Activated CD8-positive, alpha-beta T cell treated with anti-CD3 and anti-CD28 coated beads, Interleukin-2, amount 10 ng/mL, durations not matched to agents 7 days and 5 days (primary cell): ENCODE measurements at regions not wholly inside any gene's neighbourhood (a gene's known extent, or its start where the extent isn't known, plus 50 kb on each side); places are given as distances from the start of the nearest gene placed in this dataset.

Experiments
- ATAC-seq: fragments of 150-1000 bp; cut with Tn5 transposase; one replicate; pipeline ENCODE4 v1.10.0; 2021; ENCODE audit warnings: moderate library complexity
- CTCF ChIA-PET: fragments of 350-600 bp; sonication (Branson Sonifier 250); formaldehyde crosslinking; loops from one replicate; lab custom pipeline; 2021; ENCODE audit warnings: antibody characterized with exemption; lab: Charles Lee
- POLR2A ChIA-PET: fragments of 350-600 bp; sonication (Branson Sonifier 250); formaldehyde crosslinking; loops from one replicate; lab custom pipeline; 2021; ENCODE audit warnings: antibody characterized with exemption; lab: Charles Lee
- DNase-seq: peaks from one replicate; pipeline ENCODE4 v3.0.0-alpha.2; 2020
- H3K27ac Mint-ChIP-seq: one replicate; pipeline ENCODE4 v1.8.0; 2021; ENCODE audit warnings: mild to moderate bottlenecking, mixed read lengths
- H3K27me3 Mint-ChIP-seq: one replicate; pipeline ENCODE4 v1.8.0; 2021; ENCODE audit warnings: low read depth, mixed read lengths
- H3K36me3 Mint-ChIP-seq: one replicate; pipeline ENCODE4 v1.8.0; 2021; ENCODE audit warnings: low read depth, mixed read lengths
- H3K4me1 Mint-ChIP-seq: one replicate; pipeline ENCODE4 v1.8.0; 2021; ENCODE audit warnings: low read depth, mixed read lengths
- H3K4me3 Mint-ChIP-seq: one replicate; pipeline ENCODE4 v1.8.0; 2021; ENCODE audit warnings: mild to moderate bottlenecking, mixed read lengths
- H3K9me3 Mint-ChIP-seq: one replicate; pipeline ENCODE4 v1.8.0; 2022; ENCODE audit warnings: mixed read lengths; ENCODE audit not compliant: insufficient read depth

DNA sequence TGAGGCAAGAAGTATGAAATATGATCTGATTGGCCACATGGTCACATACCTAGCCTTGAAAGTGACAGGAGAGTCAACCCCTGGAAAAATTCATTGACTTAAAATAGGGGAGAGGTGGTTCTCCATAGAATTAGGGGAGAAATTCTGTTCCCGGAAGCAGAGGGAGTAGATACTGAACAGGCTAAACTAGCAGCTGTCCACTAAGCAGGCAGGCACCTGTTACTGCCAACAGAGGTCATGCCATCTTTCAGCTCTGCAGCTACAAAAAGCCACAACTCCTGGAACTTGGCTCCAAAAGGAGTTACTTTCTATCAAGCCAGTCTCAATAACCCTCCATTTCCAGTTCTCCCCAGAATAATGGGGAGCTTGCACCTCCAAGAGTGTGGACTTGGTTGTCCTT lies 352.5 kb downstream of the MAFB start:
- DNase-seq: no peak
- ChIA-PET POLR2A (no interaction called here), CTCF (no interaction called here)
- no peaks in the 10 kb centered on the region for H3K36me3 Mint-ChIP-seq
- no peak for ATAC-seq
- H3K27ac Mint-ChIP-seq: no peak overlapping the region
- H3K4me1 Mint-ChIP-seq: no peaks in the 10 kb centered on the region
- no peaks in the 10 kb centered on the region for H3K9me3 Mint-ChIP-seq
- H3K4me3 Mint-ChIP-seq: no peak overlapping the region
- H3K27me3 Mint-ChIP-seq: no peaks in the 10 kb centered on the region

DNA sequence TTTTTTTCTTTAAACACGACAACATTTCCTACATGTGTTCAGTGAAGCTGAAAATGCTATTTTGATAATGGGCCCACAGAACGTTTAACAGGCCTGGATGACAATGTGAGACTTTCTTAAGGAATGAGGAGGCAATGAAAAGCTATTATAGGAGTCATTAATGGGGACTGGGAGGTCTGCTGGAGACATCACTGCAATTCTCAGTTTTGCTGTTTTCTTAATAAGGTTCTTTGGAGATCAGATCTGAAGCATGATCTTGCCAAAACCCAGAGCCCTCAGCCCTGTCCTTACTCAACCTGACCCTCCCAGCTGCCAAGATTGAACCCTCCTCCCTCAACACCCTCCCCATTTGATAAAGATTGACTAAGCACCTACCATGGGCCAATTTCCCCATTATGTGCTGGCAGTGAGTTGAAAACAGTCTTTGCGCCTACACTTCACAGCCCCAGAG lies 353.1 kb downstream of the MAFB start:
- no peaks in the 10 kb centered on the region for H3K4me1 Mint-ChIP-seq
- ATAC-seq (no peak), DNase-seq (no peak)
- POLR2A ChIA-PET: no interaction called here
- H3K4me3 Mint-ChIP-seq: no peak overlapping the region
- H3K9me3 Mint-ChIP-seq: no peaks in the 10 kb centered on the region
- H3K36me3 Mint-ChIP-seq: no peaks in the 10 kb centered on the region
- no peaks in the 10 kb centered on the region for H3K27me3 Mint-ChIP-seq
- no peak overlapping the region for H3K27ac Mint-ChIP-seq
- CTCF ChIA-PET: no interaction called here

DNA sequence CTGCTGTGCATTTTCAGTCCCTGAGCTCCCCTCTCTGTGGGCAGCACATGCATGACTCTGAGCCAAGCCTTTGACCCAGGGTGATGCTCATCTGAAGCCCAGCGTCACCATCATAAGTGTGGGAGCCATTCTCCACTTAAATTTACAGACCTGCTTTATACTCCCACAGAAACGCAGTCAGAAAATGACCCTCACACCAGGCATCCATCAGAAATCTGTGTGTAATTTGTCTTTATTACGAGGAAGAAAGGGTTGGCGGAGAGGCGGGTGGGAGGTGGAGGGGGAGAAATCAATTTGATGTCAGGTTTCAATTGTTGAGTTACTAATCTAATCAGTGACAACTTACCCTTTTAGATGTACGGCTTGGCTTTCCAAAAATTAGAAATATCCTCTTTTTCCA lies 353.6 kb downstream of the MAFB start:
- no peak for ATAC-seq
- Mint-ChIP-seq H3K4me3 (no peak overlapping the region), H3K9me3 (no peaks in the 10 kb centered on the region), H3K27me3 (no peaks in the 10 kb centered on the region), H3K27ac (no peak overlapping the region), H3K4me1 (no peaks in the 10 kb centered on the region), H3K36me3 (no peaks in the 10 kb centered on the region)
- ChIA-PET POLR2A (no interaction called here), CTCF (no interaction called here)
- DNase-seq: no peak

DNA sequence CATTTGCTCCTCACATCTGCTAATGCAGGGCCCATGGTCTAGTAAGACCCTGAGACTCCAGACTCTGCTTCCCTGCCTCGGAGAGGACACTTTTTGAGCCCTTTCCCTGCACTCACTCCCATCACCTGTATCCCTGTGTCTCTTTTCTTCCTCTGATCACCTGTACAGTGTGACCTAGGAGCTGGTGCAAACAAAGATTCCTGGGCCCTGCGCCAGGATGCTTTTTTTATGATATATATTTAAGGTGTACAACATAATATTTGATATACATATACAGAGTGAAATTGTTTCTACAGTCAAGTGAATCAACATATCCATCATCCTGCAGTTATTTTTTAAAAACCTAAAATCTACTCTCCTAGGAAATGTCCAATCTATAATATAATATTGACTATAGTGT lies 355.4 kb downstream of the MAFB start:
- Mint-ChIP-seq H3K27ac (no peak overlapping the region), H3K4me1 (no peaks in the 10 kb centered on the region), H3K27me3 (no peaks in the 10 kb centered on the region), H3K4me3 (no peak overlapping the region), H3K9me3 (no peaks in the 10 kb centered on the region), H3K36me3 (no peaks in the 10 kb centered on the region)
- no peak for ATAC-seq
- POLR2A ChIA-PET: no interaction called here
- CTCF ChIA-PET: no interaction called here
- DNase-seq: no peak

DNA sequence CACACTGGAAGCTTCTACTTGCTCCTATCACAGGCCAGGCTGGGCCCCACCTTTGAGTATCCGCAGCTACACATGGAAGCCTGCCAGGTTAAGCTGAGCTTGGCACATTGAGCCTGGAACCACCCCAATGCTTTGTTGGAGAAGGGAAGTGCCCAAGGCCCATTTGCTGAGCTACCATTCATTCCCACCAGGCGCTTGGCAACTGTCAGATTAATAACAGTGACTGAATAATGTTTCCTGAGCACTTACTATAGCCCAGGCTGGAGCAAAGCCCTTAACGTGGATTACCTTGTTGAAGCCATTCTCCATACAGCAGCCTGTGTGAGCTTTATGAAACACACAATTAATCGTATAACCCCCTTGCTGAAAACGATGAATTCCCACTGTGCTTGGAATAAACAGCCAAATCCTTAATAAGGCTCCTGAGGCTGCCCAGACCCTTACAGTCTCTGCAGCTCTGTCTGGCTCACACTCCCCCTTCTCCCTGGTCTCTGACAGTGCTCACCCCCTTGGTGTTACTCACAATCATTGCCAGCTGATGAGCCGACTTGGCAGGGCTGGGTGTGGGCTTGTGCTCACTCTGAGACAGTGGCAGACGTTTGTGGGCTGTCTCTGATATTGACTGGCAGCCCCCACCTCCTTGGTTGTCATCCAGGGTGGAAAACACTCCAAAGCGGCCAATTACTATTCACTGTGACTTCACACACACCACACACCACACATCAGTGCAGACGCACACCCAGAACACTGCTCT lies 357.1 kb downstream of the MAFB start:
- CTCF ChIA-PET: no interaction called here
- Mint-ChIP-seq H3K4me1 (no peaks in the 10 kb centered on the region), H3K36me3 (no peaks in the 10 kb centered on the region), H3K4me3 (no peak overlapping the region), H3K9me3 (no peaks in the 10 kb centered on the region), H3K27me3 (no peaks in the 10 kb centered on the region), H3K27ac (no peak overlapping the region)
- no peak for DNase-seq
- no peak for ATAC-seq
- POLR2A ChIA-PET: no interaction called here

DNA sequence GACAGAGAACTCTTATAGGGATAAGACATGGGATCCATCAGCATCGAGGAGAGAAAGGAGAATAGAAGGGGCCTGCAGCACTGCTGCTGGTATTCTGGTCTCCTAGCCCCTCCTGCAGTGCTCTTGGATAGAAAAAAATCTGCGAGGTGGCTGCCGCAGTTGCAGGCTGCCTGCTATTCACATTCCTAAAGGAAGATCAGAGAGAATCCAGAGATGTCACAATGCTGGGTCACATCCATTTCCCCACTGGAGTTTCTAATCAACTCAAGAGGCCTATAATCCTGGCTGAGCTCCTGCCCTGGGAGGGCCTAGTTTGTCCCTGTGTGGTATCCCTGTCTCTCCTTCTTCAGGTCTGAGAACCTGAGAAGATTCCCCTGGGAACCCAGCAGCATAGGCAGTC lies 357.8 kb downstream of the MAFB start:
- Mint-ChIP-seq H3K36me3 (no peaks in the 10 kb centered on the region), H3K9me3 (no peaks in the 10 kb centered on the region), H3K4me1 (no peaks in the 10 kb centered on the region), H3K27ac (no peak overlapping the region), H3K27me3 (no peaks in the 10 kb centered on the region), H3K4me3 (no peak overlapping the region)
- DNase-seq (no peak), ATAC-seq (no peak)
- POLR2A ChIA-PET: no interaction called here
- CTCF ChIA-PET: no interaction called here

DNA sequence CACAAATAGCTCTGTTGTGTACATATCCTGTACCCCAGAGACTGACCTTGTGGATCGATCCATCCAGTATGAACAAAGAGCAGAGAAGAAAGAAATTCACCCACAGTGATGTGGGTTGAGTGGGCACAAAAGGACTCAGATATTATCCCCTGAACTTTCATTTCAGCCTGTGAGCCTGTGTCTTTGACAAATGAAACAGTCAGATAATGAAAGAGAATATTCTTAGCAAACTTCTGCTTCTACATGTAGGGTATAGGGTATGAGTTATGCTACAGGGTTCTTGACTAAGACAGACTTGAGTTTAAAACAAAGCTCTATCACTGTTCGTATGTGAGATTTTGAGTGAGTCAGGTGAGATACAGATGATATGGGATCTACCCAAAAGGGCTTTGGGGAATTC lies 359.7 kb downstream of the MAFB start:
- Mint-ChIP-seq H3K4me1 (no peaks in the 10 kb centered on the region), H3K27me3 (no peaks in the 10 kb centered on the region), H3K9me3 (no peaks in the 10 kb centered on the region), H3K27ac (no peak overlapping the region), H3K36me3 (no peaks in the 10 kb centered on the region), H3K4me3 (no peak overlapping the region)
- CTCF ChIA-PET: no interaction called here
- ATAC-seq (no peak), DNase-seq (no peak)
- POLR2A ChIA-PET: no interaction called here

DNA sequence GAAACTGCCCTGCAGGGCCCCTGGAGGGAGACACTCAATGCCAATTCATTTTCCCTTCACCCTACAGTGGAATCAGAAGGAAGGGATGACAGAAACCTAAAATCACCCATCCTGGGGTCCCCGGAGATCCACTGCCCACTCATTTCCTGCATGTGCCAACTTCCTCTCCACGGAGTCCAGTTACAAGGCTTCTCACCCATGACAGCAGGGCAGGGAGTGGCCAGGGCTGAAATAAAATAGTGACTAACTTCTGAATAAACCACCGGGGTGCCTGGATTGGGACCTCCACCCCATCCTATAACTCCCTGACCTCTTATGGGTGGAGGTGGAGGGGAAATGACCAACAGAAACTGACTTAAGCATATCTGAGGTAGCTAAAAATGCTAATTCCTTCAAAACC lies 362.3 kb downstream of the MAFB start:
- DNase-seq (no peak), ATAC-seq (no peak)
- Mint-ChIP-seq H3K27me3 (no peaks in the 10 kb centered on the region), H3K4me3 (no peak overlapping the region), H3K9me3 (no peaks in the 10 kb centered on the region), H3K27ac (no peak overlapping the region), H3K4me1 (no peaks in the 10 kb centered on the region), H3K36me3 (no peaks in the 10 kb centered on the region)
- CTCF ChIA-PET: no interaction called here
- POLR2A ChIA-PET: no interaction called here

DNA sequence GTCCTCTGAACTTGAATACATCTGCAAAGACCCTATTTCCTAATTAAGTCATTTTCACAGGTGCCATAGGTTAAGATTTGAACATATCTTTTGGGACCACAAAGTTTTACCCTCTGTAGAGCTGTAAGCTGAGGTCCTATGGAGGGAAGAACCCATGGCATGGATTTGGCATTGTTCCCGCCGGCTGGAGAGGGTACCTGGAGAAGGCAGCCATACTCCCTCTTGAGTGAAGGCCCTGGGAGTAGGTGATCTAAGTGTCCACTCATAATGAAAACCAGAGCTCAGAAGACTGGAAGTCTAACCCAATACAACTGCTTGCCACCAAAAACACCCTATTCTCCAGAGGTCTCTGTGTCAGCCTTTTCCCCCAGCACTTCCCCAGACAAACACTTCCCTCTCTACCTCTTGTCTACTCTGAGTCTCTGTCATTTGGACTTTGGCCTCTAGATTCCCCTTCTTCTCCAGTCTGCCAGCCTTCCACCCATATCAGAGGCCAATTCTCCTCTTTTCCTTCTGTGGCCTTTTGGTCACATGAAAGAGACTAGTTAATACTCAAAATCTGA lies 363.9 kb downstream of the MAFB start:
- CTCF ChIA-PET: no interaction called here
- Mint-ChIP-seq H3K27me3 (no peaks in the 10 kb centered on the region), H3K4me1 (no peaks in the 10 kb centered on the region), H3K9me3 (no peaks in the 10 kb centered on the region), H3K4me3 (no peak overlapping the region), H3K36me3 (no peaks in the 10 kb centered on the region), H3K27ac (no peak overlapping the region)
- DNase-seq (no peak), ATAC-seq (no peak)
- POLR2A ChIA-PET: interaction anchor here (0.6 kb wide), 1 partner anchor 224 kb away, joined by 3 read pairs; no protein-coding TSS in a partner anchor

DNA sequence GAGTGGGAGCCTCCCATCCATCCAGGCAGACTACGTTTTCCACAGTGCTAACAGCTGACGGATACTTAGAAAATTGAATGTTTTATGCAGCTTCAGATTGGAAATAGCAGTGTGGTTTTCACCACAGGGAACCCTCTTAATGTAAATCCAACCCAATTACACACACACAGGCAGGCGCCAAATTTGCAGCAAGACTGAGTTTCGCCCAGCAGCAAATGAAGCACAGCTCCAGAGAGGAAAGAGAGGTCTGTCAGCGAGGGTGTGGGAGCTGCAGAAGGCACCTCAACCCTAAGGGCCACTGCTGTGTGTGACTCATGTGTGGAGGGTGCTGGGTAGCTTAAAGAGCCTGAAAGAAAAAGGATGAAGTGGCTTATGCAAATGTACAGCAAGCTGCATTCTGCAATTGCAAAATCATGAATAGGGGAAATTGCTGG lies 365.7 kb downstream of the MAFB start:
- DNase-seq (no peak), ATAC-seq (no peak)
- Mint-ChIP-seq H3K4me1 (no peaks in the 10 kb centered on the region), H3K36me3 (no peaks in the 10 kb centered on the region), H3K9me3 (no peaks in the 10 kb centered on the region), H3K27me3 (no peaks in the 10 kb centered on the region), H3K4me3 (no peak overlapping the region), H3K27ac (no peak overlapping the region)
- ChIA-PET POLR2A (no interaction called here), CTCF (no interaction called here)

DNA sequence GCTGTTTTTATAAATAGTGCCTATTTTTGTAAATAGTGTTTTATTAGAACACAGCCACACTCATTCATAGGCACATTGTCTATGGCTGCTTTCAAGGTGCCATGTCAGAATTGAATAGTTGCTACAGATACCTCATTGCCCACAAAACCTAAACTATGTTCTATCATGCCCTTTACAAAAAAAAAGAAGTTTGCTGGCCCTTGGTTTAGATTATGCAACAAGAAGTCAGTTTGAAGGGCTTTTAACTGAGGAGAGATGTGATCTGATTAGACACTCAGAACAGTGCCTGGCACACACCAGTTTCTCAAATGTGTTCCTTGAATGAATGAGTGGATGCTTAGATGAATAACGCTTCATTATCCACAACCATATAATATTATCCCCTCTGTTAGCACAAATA lies 366.1 kb downstream of the MAFB start:
- H3K27me3 Mint-ChIP-seq: no peaks in the 10 kb centered on the region
- ChIA-PET CTCF (no interaction called here), POLR2A (no interaction called here)
- no peak overlapping the region for H3K4me3 Mint-ChIP-seq
- ATAC-seq: no peak
- no peaks in the 10 kb centered on the region for H3K9me3 Mint-ChIP-seq
- H3K36me3 Mint-ChIP-seq: no peaks in the 10 kb centered on the region
- DNase-seq: no peak
- H3K27ac Mint-ChIP-seq: no peak overlapping the region
- no peaks in the 10 kb centered on the region for H3K4me1 Mint-ChIP-seq

DNA sequence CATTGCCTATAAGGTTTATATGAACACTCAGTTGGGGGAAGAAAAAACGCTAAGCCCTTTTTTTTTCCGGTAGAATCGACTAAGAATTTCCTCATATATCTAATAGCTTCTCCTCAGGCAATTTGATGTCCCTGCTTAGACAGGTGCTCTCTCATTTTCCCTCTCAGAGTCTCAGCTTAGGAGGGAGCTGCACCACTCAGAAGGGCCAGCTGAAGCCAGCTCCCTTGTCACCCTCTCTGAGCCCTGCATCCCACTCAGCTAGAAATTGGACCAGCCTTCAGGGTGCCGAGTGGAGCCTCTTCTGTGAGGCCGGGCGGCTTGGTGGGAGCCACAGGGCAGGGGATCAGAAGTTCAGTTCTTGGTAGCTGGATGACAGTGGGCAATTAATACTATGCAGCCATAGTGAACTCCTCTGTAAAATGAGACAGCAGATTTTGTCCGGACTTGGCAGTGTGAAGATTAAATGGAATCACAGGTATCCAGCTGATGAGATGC lies 368.5 kb downstream of the MAFB start:
- no peaks in the 10 kb centered on the region for H3K4me1 Mint-ChIP-seq
- ChIA-PET POLR2A (no interaction called here), CTCF (no interaction called here)
- no peaks in the 10 kb centered on the region for H3K36me3 Mint-ChIP-seq
- H3K4me3 Mint-ChIP-seq: no peak overlapping the region
- no peaks in the 10 kb centered on the region for H3K27me3 Mint-ChIP-seq
- ATAC-seq (no peak), DNase-seq (no peak)
- no peaks in the 10 kb centered on the region for H3K9me3 Mint-ChIP-seq
- no peak overlapping the region for H3K27ac Mint-ChIP-seq
